A673 (cell line): ENCODE measurements at regions not wholly inside any gene's neighbourhood (a gene's known extent, or its start where the extent isn't known, plus 50 kb on each side); places are given as distances from the start of the nearest gene placed in this dataset.

Experiments used
- CTCF ChIP-seq: fragments of 300-800, 200-600 bp; sonication (generic); conservative IDR thresholded peaks from 2 replicates; pipeline ENCODE4 v1.5.1; 2017; ENCODE audit warnings: low read depth, mild to moderate bottlenecking, antibody characterized with exemption, low read length, moderate library complexity, mixed read lengths
- EZH2 ChIP-seq: fragments of 200-600 bp; sonication (generic); IDR thresholded peaks from 2 replicates; pipeline ENCODE4 v1.6.1; 2017; ENCODE audit warnings: borderline replicate concordance, low read depth, mild to moderate bottlenecking, mixed read lengths, antibody characterized with exemption, low read length; ENCODE audit not compliant: poor library complexity, severe bottlenecking

DNA sequence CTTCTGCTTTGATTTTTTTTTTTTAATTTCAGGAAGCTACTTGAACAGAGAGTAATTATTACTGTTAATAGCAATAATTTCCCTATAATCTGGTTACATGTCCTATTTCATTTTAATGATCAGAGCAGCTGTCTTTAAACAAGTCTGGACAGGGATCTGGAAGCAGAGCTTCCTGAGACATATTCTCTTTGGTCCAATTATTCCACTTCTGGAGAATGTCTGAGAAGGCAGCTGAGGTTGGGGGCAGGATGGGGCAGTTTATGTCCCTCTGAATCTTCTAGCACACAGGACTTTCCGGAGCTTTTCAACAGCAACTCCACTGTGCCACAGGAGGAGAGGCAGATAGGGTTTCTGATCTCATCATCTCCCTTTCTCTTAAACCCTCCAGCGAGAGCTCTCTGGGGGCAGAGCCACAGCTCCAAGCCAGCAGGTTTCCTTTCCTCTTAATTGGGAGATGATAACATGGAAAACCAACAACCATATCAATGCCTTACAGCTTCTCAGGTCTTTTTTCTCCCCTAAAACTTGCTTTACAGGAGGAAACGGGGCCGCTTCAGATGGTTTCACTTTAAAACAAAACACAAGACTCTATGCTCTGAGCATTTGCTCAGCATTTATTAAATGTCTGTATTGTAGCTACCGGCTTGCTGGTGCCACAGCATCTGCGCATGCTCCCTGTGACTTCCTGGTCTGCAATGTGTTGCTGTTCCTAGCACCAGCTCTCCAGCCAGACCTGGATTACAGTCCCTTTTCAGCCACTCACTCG, 425.7 kb upstream of the USP24 start:
- TF ChIP-seq EZH2 (no peak), CTCF (no peak)
